ENCODE measurements at regions not wholly inside any gene's neighbourhood (a gene's known extent, or its start where the extent isn't known, plus 50 kb on each side); places are given as distances from the start of the nearest gene placed in this dataset.

- Histone ChIP-seq H3K4me1 (ENCODE audit: control insufficient read depth, insufficient read depth, low read length, unreplicated experiment) (no peaks in the 10 kb centered on the region), H3K27me3 (ENCODE audit: insufficient read depth, low read length) (no peaks in the 10 kb centered on the region), H3K36me3 (ENCODE audit: insufficient read depth, low read length) (no peaks in the 10 kb centered on the region), H3K79me2 (ENCODE audit: control insufficient read depth, insufficient read depth, low read length, unreplicated experiment) (no peaks in the 10 kb centered on the region), H2AFZ (ENCODE audit: low read length, unreplicated experiment) (no peak overlapping the region), H3K4me3 (ENCODE audit: low read depth, low read length) (no peak overlapping the region), H3K27ac (ENCODE audit: low read depth, low read length) (no peak overlapping the region)
These were observed 535.9 kb upstream of the ATP11B start for GRCh38 chr3:182257361-182257760.

- no peaks in the 10 kb centered on the region for H3K36me3 ChIP-seq (ENCODE audit: insufficient read depth, low read length)
- no peaks in the 10 kb centered on the region for H3K27me3 ChIP-seq (ENCODE audit: insufficient read depth, low read length)
- no peak overlapping the region for H2AFZ ChIP-seq (ENCODE audit: low read length, unreplicated experiment)
- H3K79me2 ChIP-seq (ENCODE audit: control insufficient read depth, insufficient read depth, low read length, unreplicated experiment) = no peaks in the 10 kb centered on the region
- H3K27ac ChIP-seq (ENCODE audit: low read depth, low read length) = no peak overlapping the region
- no peaks in the 10 kb centered on the region for H3K4me1 ChIP-seq (ENCODE audit: control insufficient read depth, insufficient read depth, low read length, unreplicated experiment)
- H3K4me3 ChIP-seq (ENCODE audit: low read depth, low read length) = no peak overlapping the region
These were observed 534.6 kb upstream of the ATP11B start for GRCh38 chr3:182258538-182259177.

- H3K4me3 ChIP-seq (ENCODE audit: low read depth, low read length) = peak overlapping the region; percentile 12; the same call in 1 of the 2 replicates
- H2AFZ ChIP-seq (ENCODE audit: low read length, unreplicated experiment) = no peak overlapping the region
- H3K36me3 ChIP-seq (ENCODE audit: insufficient read depth, low read length) = no peaks in the 10 kb centered on the region
- H3K27ac ChIP-seq (ENCODE audit: low read depth, low read length) = no peak overlapping the region
- H3K27me3 ChIP-seq (ENCODE audit: insufficient read depth, low read length) = no peaks in the 10 kb centered on the region
- no peaks in the 10 kb centered on the region for H3K79me2 ChIP-seq (ENCODE audit: control insufficient read depth, insufficient read depth, low read length, unreplicated experiment)
- no peaks in the 10 kb centered on the region for H3K4me1 ChIP-seq (ENCODE audit: control insufficient read depth, insufficient read depth, low read length, unreplicated experiment)
These were observed 533.7 kb upstream of the ATP11B start for GRCh38 chr3:182259579-182259978.

- no peaks in the 10 kb centered on the region for H3K27me3 ChIP-seq (ENCODE audit: insufficient read depth, low read length)
- no peaks in the 10 kb centered on the region for H3K36me3 ChIP-seq (ENCODE audit: insufficient read depth, low read length)
- H3K27ac ChIP-seq (ENCODE audit: low read depth, low read length) = no peak overlapping the region
- no peak overlapping the region for H3K4me3 ChIP-seq (ENCODE audit: low read depth, low read length)
- no peak overlapping the region for H2AFZ ChIP-seq (ENCODE audit: low read length, unreplicated experiment)
- no peaks in the 10 kb centered on the region for H3K79me2 ChIP-seq (ENCODE audit: control insufficient read depth, insufficient read depth, low read length, unreplicated experiment)
- no peaks in the 10 kb centered on the region for H3K4me1 ChIP-seq (ENCODE audit: control insufficient read depth, insufficient read depth, low read length, unreplicated experiment)
These were observed 532.3 kb upstream of the ATP11B start for GRCh38 chr3:182261041-182261440.

GRCh38 chr3:182268711-182269110 is 524.6 kb upstream of the ATP11B start:
- Histone ChIP-seq H3K27ac (ENCODE audit: low read depth, low read length) (no peak overlapping the region), H3K4me3 (ENCODE audit: low read depth, low read length) (no peak overlapping the region), H3K36me3 (ENCODE audit: insufficient read depth, low read length) (no peaks in the 10 kb centered on the region)

GRCh38 chr3:182276512-182276911 is 516.8 kb upstream of the ATP11B start:
- H3K4me3 ChIP-seq (ENCODE audit: low read depth, low read length) = no peak overlapping the region
- no peak overlapping the region for H2AFZ ChIP-seq (ENCODE audit: low read length, unreplicated experiment)
- no peaks in the 10 kb centered on the region for H3K79me2 ChIP-seq (ENCODE audit: control insufficient read depth, insufficient read depth, low read length, unreplicated experiment)
- no peaks in the 10 kb centered on the region for H3K27me3 ChIP-seq (ENCODE audit: insufficient read depth, low read length)
- no peak overlapping the region for H3K27ac ChIP-seq (ENCODE audit: low read depth, low read length)
- no peaks in the 10 kb centered on the region for H3K4me1 ChIP-seq (ENCODE audit: control insufficient read depth, insufficient read depth, low read length, unreplicated experiment)
- H3K36me3 ChIP-seq (ENCODE audit: insufficient read depth, low read length) = no peaks in the 10 kb centered on the region

More at GRCh38 chr3:182268711-182269110, 524.6 kb upstream of the ATP11B start:
- H2AFZ ChIP-seq (ENCODE audit: low read length, unreplicated experiment) = no peak overlapping the region
- no peaks in the 10 kb centered on the region for H3K27me3 ChIP-seq (ENCODE audit: insufficient read depth, low read length)
- H3K79me2 ChIP-seq (ENCODE audit: control insufficient read depth, insufficient read depth, low read length, unreplicated experiment) = no peaks in the 10 kb centered on the region
- H3K4me1 ChIP-seq (ENCODE audit: control insufficient read depth, insufficient read depth, low read length, unreplicated experiment) = no peaks in the 10 kb centered on the region

GRCh38 chr3:182284793-182285192 is 508.5 kb upstream of the ATP11B start:
- Histone ChIP-seq H3K4me1 (ENCODE audit: control insufficient read depth, insufficient read depth, low read length, unreplicated experiment) (no peaks in the 10 kb centered on the region), H3K4me3 (ENCODE audit: low read depth, low read length) (no peak overlapping the region), H2AFZ (ENCODE audit: low read length, unreplicated experiment) (no peak overlapping the region), H3K79me2 (ENCODE audit: control insufficient read depth, insufficient read depth, low read length, unreplicated experiment) (no peaks in the 10 kb centered on the region), H3K36me3 (ENCODE audit: insufficient read depth, low read length) (no peaks in the 10 kb centered on the region), H3K27ac (ENCODE audit: low read depth, low read length) (no peak overlapping the region), H3K27me3 (ENCODE audit: insufficient read depth, low read length) (no peaks in the 10 kb centered on the region)

- Histone ChIP-seq H3K4me3 (ENCODE audit: low read depth, low read length) (no peak overlapping the region), H2AFZ (ENCODE audit: low read length, unreplicated experiment) (no peak overlapping the region), H3K27ac (ENCODE audit: low read depth, low read length) (no peak overlapping the region), H3K79me2 (ENCODE audit: control insufficient read depth, insufficient read depth, low read length, unreplicated experiment) (no peaks in the 10 kb centered on the region), H3K4me1 (ENCODE audit: control insufficient read depth, insufficient read depth, low read length, unreplicated experiment) (no peaks in the 10 kb centered on the region), H3K36me3 (ENCODE audit: insufficient read depth, low read length) (no peaks in the 10 kb centered on the region), H3K27me3 (ENCODE audit: insufficient read depth, low read length) (no peaks in the 10 kb centered on the region)
These were observed 500.7 kb upstream of the ATP11B start for GRCh38 chr3:182292591-182292990.

- Histone ChIP-seq H3K27me3 (ENCODE audit: insufficient read depth, low read length) (no peaks in the 10 kb centered on the region), H3K36me3 (ENCODE audit: insufficient read depth, low read length) (no peaks in the 10 kb centered on the region), H2AFZ (ENCODE audit: low read length, unreplicated experiment) (no peak overlapping the region), H3K79me2 (ENCODE audit: control insufficient read depth, insufficient read depth, low read length, unreplicated experiment) (no peaks in the 10 kb centered on the region), H3K27ac (ENCODE audit: low read depth, low read length) (no peak overlapping the region), H3K4me1 (ENCODE audit: control insufficient read depth, insufficient read depth, low read length, unreplicated experiment) (no peaks in the 10 kb centered on the region), H3K4me3 (ENCODE audit: low read depth, low read length) (no peak overlapping the region)
These were observed 499.0 kb upstream of the ATP11B start for GRCh38 chr3:182294256-182294655.

- H3K4me1 ChIP-seq (ENCODE audit: control insufficient read depth, insufficient read depth, low read length, unreplicated experiment) = no peaks in the 10 kb centered on the region
- H3K4me3 ChIP-seq (ENCODE audit: low read depth, low read length) = no peak overlapping the region
- no peaks in the 10 kb centered on the region for H3K79me2 ChIP-seq (ENCODE audit: control insufficient read depth, insufficient read depth, low read length, unreplicated experiment)
- no peaks in the 10 kb centered on the region for H3K27me3 ChIP-seq (ENCODE audit: insufficient read depth, low read length)
- no peak overlapping the region for H3K27ac ChIP-seq (ENCODE audit: low read depth, low read length)
- H2AFZ ChIP-seq (ENCODE audit: low read length, unreplicated experiment) = no peak overlapping the region
- H3K36me3 ChIP-seq (ENCODE audit: insufficient read depth, low read length) = no peaks in the 10 kb centered on the region
These were observed 498.6 kb upstream of the ATP11B start for GRCh38 chr3:182294696-182295095.

GRCh38 chr3:182300266-182300665 is 493.0 kb upstream of the ATP11B start:
- Histone ChIP-seq H3K4me1 (ENCODE audit: control insufficient read depth, insufficient read depth, low read length, unreplicated experiment) (no peaks in the 10 kb centered on the region), H3K79me2 (ENCODE audit: control insufficient read depth, insufficient read depth, low read length, unreplicated experiment) (no peaks in the 10 kb centered on the region), H3K4me3 (ENCODE audit: low read depth, low read length) (no peak overlapping the region), H2AFZ (ENCODE audit: low read length, unreplicated experiment) (no peak overlapping the region), H3K27ac (ENCODE audit: low read depth, low read length) (no peak overlapping the region), H3K36me3 (ENCODE audit: insufficient read depth, low read length) (no peaks in the 10 kb centered on the region), H3K27me3 (ENCODE audit: insufficient read depth, low read length) (no peaks in the 10 kb centered on the region)
